T-helper 1 cell treated with Interleukin-12 subunit alpha and Interleukin-12 subunit beta and Interleukin-4 antibody, amounts not matched to agents 30 ng/mL and 1 ng/mL, for 36 hours (primary cell): ENCODE measurements at regions not wholly inside any gene's neighbourhood (a gene's known extent, or its start where the extent isn't known, plus 50 kb on each side); places are given as distances from the start of the nearest gene placed in this dataset.

Experiments
- intact Hi-C: fragments of 100-400 bp; cut with micrococcal nuclease; formaldehyde crosslinking; loops from one replicate; pipeline ENCODE4 v1.15.1; 2024

- intact Hi-C loops: no loop called here
Observed at GRCh38 chr1:221834698-221835513, 93.0 kb upstream of the DUSP10 start.

GRCh38 chr1:221832617-221833016 is 90.7 kb upstream of the DUSP10 start:
- intact Hi-C loops: no loop called here

GRCh38 chr1:221832151-221832550 is 90.3 kb upstream of the DUSP10 start:
- intact Hi-C loops: no loop called here

GRCh38 chr1:221829327-221830015 is 87.6 kb upstream of the DUSP10 start:
- intact Hi-C loops: loop anchor here (1.0 to 2.0 kb wide), 9 partner anchors 9 to 165 kb away; partner anchors contain the start of gene DUSP10

- intact Hi-C loops: no loop called here
Observed at GRCh38 chr1:221827307-221827642, 85.4 kb upstream of the DUSP10 start.

GRCh38 chr1:221824909-221825308 is 83.0 kb upstream of the DUSP10 start:
- intact Hi-C loops: loop anchor here (2.0 kb wide), 1 partner anchor 384 kb away; no protein-coding TSS in a partner anchor

GRCh38 chr1:221824025-221824424 is 82.1 kb upstream of the DUSP10 start:
- intact Hi-C loops: loop anchor here (2.0 kb wide), 1 partner anchor 383 kb away; no protein-coding TSS in a partner anchor

GRCh38 chr1:221823561-221823960 is 81.7 kb upstream of the DUSP10 start:
- intact Hi-C loops: no loop called here

- intact Hi-C loops: no loop called here
Observed at GRCh38 chr1:221823149-221823548, 81.3 kb upstream of the DUSP10 start.

- intact Hi-C loops: no loop called here
Observed at GRCh38 chr1:221822591-221822990, 80.7 kb upstream of the DUSP10 start.

- intact Hi-C loops: no loop called here
Observed at GRCh38 chr1:221816899-221817298, 75.0 kb upstream of the DUSP10 start.

- intact Hi-C loops: no loop called here
Observed at GRCh38 chr1:221815660-221816059, 73.8 kb upstream of the DUSP10 start.

- intact Hi-C loops: no loop called here
Observed at GRCh38 chr1:221813887-221814286, 72.0 kb upstream of the DUSP10 start.

GRCh38 chr1:221812905-221813597 is 71.2 kb upstream of the DUSP10 start:
- intact Hi-C loops: no loop called here

- intact Hi-C loops: no loop called here
Observed at GRCh38 chr1:221812088-221812752, 70.3 kb upstream of the DUSP10 start.

GRCh38 chr1:221810406-221810805 is 68.5 kb upstream of the DUSP10 start:
- intact Hi-C loops: loop anchor here (2.0 kb wide), 1 partner anchor 28 kb away; no protein-coding TSS in a partner anchor

- intact Hi-C loops: loop anchor here (2.0 kb wide), 1 partner anchor 29 kb away; no protein-coding TSS in a partner anchor
Observed at GRCh38 chr1:221809091-221810029, 67.5 kb upstream of the DUSP10 start.

- intact Hi-C loops: no loop called here
Observed at GRCh38 chr1:221806984-221807383, 65.1 kb upstream of the DUSP10 start.

GRCh38 chr1:221806236-221806635 is 64.3 kb upstream of the DUSP10 start:
- intact Hi-C loops: no loop called here

GRCh38 chr1:221805121-221805520 is 63.2 kb upstream of the DUSP10 start:
- intact Hi-C loops: no loop called here
